OCI-LY3 (cell line): ENCODE measurements at regions not wholly inside any gene's neighbourhood (a gene's known extent, or its start where the extent isn't known, plus 50 kb on each side); places are given as distances from the start of the nearest gene placed in this dataset.

Experiments used
- H2AFZ ChIP-seq: fragments of 200-600, 300-600 bp; shearing (Covaris generic); 2 replicates; pipeline ENCODE4 v1.6.0; 2014; ENCODE audit warnings: antibody characterized with exemption, low read depth, low read length
- H3K27ac ChIP-seq: fragments of 200-600, 300-600 bp; sonication (generic); 2 replicates; pipeline ENCODE4 v1.5.1; 2014; ENCODE audit warnings: mild to moderate bottlenecking, low read length, moderate library complexity, mixed read lengths
- H3K27me3 ChIP-seq: fragments of 200-600, 300-600 bp; sonication (generic); 2 replicates; pipeline ENCODE4 v1.6.1; 2014; ENCODE audit warnings: low read depth, low read length, mixed read lengths
- H3K36me3 ChIP-seq: fragments of 200-600, 300-600 bp; sonication (generic); replicated peaks from 2 replicates; pipeline ENCODE3; 2014; ENCODE audit warnings: low read depth, low read length, mixed read lengths
- H3K4me1 ChIP-seq: fragments of 300-600, 200-600 bp; sonication (generic); 2 replicates; pipeline ENCODE4 v1.6.1; 2014; ENCODE audit warnings: low read length, mixed read lengths
- H3K4me2 ChIP-seq: fragments of 200-600, 300-600 bp; sonication (generic); 2 replicates; pipeline ENCODE4 v1.6.1; 2014; ENCODE audit warnings: low read length, mixed read lengths
- H3K4me3 ChIP-seq: fragments of 300-600, 200-600 bp; sonication (generic); 2 replicates; pipeline ENCODE4 v1.5.1; 2014; ENCODE audit warnings: antibody characterized with exemption, mild to moderate bottlenecking, low read length, moderate library complexity
- H3K79me2 ChIP-seq: fragments of 300-600, 200-600 bp; shearing (Covaris generic); 2 replicates; pipeline ENCODE4 v1.6.1; 2014; ENCODE audit warnings: mild to moderate bottlenecking, low read length, mixed read lengths
- H3K9ac ChIP-seq: fragments of 300-600, 200-600 bp; shearing (Covaris generic); 2 replicates; pipeline ENCODE4 v1.6.0; 2014; ENCODE audit warnings: mild to moderate bottlenecking, low read length, moderate library complexity
- H3K9me3 ChIP-seq: fragments of 200-600, 300-600 bp; shearing (Covaris generic); 2 replicates; pipeline ENCODE4 v1.6.1; 2014; ENCODE audit warnings: low read length, mixed read lengths; ENCODE audit not compliant: insufficient read depth
- H4K20me1 ChIP-seq: fragments of 200-600, 300-600 bp; sonication (generic); 2 replicates; pipeline ENCODE4 v1.6.1; 2016; ENCODE audit warnings: low read length, mixed read lengths; ENCODE audit not compliant: insufficient read depth
- EZH2phosphoT487 ChIP-seq: fragments of 200-600 bp; shearing (Covaris generic); IDR thresholded peaks from 2 replicates; pipeline ENCODE4 v1.6.1; 2018; ENCODE audit warnings: antibody characterized with exemption, mixed run types, low read depth
- TF ChIP-seq, protein P1 (sequence below): fragments of 200-600, 300-600 bp; sonication (generic); IDR thresholded peaks from 2 replicates; pipeline ENCODE4 v1.5.1; 2014; ENCODE audit warnings: antibody characterized with exemption, low read length, low read depth

DNA sequence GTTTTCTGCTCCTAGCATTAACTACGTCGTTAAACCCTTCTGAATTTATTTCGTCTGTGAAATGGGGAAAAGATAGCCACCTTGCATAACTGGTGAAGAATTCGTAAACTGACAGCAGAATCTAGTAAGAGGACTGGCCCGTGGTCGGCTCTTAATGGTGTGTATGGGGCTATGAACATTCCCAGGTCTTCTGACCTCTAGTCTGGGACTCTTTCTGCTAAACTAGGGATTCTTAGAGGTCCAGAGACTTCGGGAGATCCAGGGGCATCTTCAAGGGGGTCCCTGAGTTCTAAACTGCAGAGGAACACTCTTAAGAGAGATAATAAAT is 231.1 kb upstream of the SERP2 start:
- Histone ChIP-seq H3K79me2 (no peaks in the 10 kb centered on the region), H3K36me3 (no peaks in the 10 kb centered on the region), H3K27ac (no peak overlapping the region), H3K9me3 (no peaks in the 10 kb centered on the region), H3K27me3 (peaks cover 54% of the 10 kb centered on the region), H4K20me1 (no peaks in the 10 kb centered on the region), H2AFZ (peak overlapping the region; percentile 93), H3K4me1 (peaks cover 10% of the 10 kb centered on the region), H3K9ac (peak overlapping the region; percentile 54), H3K4me2 (peak overlapping the region; percentile 83), H3K4me3 (peak overlapping the region; percentile 71)
- TF ChIP-seq EZH2phosphoT487, result no peak
- TF ChIP-seq, protein P1, sequence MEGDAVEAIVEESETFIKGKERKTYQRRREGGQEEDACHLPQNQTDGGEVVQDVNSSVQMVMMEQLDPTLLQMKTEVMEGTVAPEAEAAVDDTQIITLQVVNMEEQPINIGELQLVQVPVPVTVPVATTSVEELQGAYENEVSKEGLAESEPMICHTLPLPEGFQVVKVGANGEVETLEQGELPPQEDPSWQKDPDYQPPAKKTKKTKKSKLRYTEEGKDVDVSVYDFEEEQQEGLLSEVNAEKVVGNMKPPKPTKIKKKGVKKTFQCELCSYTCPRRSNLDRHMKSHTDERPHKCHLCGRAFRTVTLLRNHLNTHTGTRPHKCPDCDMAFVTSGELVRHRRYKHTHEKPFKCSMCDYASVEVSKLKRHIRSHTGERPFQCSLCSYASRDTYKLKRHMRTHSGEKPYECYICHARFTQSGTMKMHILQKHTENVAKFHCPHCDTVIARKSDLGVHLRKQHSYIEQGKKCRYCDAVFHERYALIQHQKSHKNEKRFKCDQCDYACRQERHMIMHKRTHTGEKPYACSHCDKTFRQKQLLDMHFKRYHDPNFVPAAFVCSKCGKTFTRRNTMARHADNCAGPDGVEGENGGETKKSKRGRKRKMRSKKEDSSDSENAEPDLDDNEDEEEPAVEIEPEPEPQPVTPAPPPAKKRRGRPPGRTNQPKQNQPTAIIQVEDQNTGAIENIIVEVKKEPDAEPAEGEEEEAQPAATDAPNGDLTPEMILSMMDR, result no peak

DNA sequence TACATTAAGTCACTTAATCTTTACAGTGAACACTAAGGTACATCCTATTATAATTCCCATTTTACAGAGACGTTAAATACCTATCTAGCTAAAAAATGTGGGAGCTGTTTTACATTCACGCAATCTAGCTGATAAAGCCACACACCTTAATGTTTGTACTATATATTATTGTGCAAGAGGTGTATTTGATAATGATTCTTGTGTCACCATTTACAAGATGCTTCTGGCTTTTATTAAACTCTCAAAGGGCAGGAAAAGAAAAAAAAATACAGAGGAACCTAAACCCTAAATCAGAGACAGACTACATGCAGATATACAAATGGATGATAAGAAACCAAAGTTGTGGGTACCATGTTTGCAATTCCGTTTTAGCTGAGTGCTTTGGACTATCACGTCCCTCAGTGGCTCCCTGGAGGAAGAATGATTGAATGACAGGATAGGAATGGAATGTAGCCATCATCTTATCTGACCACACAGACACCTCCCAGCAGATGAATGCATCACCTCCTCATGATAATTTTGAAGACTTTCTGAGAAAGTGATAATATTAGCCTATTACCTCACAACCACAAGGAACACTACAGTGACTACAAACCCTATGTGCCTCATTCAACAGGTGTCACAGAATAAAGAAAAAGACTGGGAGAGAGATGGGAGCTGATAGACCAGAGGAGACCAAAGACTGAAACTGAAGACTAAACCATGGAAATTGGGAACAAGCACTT is 230.5 kb upstream of the SERP2 start:
- no peak overlapping the region for H3K4me3 ChIP-seq

DNA sequence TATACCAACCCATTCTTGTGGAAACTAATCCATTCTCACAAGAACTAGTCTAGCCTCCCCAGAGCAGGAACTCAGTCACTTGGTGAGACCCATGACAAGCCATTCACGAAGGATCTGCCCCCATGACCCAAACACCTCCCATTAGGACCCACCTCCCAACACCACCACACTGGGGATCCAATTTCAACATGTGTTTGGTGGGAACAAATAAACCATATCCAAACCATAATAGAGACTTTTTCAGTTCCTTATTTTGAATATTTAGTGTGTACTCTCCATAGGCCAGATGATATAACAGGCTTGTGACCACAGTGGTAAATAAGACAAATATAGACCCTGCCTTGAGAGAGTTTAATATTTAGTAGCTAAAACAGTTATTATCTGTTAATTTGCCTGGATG is 227.5 kb upstream of the SERP2 start:
- H3K27ac ChIP-seq, result no peak overlapping the region

More for the DNA sequence above, 230.5 kb upstream of the SERP2 start:
- Histone ChIP-seq H3K9me3 (no peaks in the 10 kb centered on the region), H3K27ac (no peak overlapping the region), H3K4me2 (peak overlapping the region; percentile 83; the same call in 1 of the 2 replicates), H4K20me1 (no peaks in the 10 kb centered on the region), H3K79me2 (no peaks in the 10 kb centered on the region), H3K36me3 (no peaks in the 10 kb centered on the region), H2AFZ (no peak overlapping the region), H3K27me3 (peaks cover 60% of the 10 kb centered on the region), H3K9ac (no peak overlapping the region), H3K4me1 (peaks cover 10% of the 10 kb centered on the region)
- TF ChIP-seq, protein P1, result no peak
- no peak for TF ChIP-seq EZH2phosphoT487

DNA sequence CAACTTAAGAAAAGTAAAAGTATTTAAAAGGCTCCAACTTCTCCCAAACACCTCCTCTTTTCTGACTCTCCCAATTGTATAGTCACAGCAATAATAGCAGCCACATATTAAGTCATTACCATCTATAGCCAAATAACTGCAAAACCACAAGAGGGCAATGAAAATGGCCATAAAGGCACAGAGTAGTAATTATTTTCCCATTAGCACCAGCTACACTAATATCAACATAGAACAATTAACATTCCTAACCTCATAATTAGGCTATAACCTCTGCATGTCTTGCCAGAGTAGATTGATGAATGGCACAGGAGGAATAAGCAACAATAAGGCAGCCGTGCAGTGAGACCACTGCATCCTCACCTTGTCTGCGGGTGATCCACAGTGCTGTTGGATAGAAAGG is 226.4 kb upstream of the SERP2 start:
- Histone ChIP-seq H3K36me3 (no peaks in the 10 kb centered on the region), H4K20me1 (no peaks in the 10 kb centered on the region), H3K9ac (no peak overlapping the region), H3K27ac (no peak overlapping the region), H2AFZ (no peak overlapping the region), H3K9me3 (no peaks in the 10 kb centered on the region), H3K79me2 (no peaks in the 10 kb centered on the region), H3K4me3 (no peak overlapping the region), H3K4me1 (peaks cover 4% of the 10 kb centered on the region), H3K4me2 (no peak overlapping the region), H3K27me3 (peaks cover 46% of the 10 kb centered on the region)
- TF ChIP-seq EZH2phosphoT487, result no peak
- TF ChIP-seq, protein P1, result no peak

More for the DNA sequence above, 227.5 kb upstream of the SERP2 start:
- no peaks in the 10 kb centered on the region for H3K79me2 ChIP-seq
- no peaks in the 10 kb centered on the region for H4K20me1 ChIP-seq
- peaks cover 7% of the 10 kb centered on the region for H3K4me1 ChIP-seq
- H3K36me3 ChIP-seq, result no peaks in the 10 kb centered on the region
- no peak overlapping the region for H3K4me3 ChIP-seq
- TF ChIP-seq EZH2phosphoT487, result no peak
- TF ChIP-seq, protein P1, result no peak
- no peak overlapping the region for H2AFZ ChIP-seq
- no peaks in the 10 kb centered on the region for H3K9me3 ChIP-seq
- peaks cover 46% of the 10 kb centered on the region for H3K27me3 ChIP-seq
- H3K9ac ChIP-seq, result no peak overlapping the region
- no peak overlapping the region for H3K4me2 ChIP-seq
